GM12872 (cell line): ENCODE measurements at regions not wholly inside any gene's neighbourhood (a gene's known extent, or its start where the extent isn't known, plus 50 kb on each side); places are given as distances from the start of the nearest gene placed in this dataset.

ENCODE experiments used
- CTCF ChIP-seq: IDR thresholded peaks from 3 replicates; pipeline ENCODE4 v1.5.1; 2011; ENCODE audit warnings: low read depth, mild to moderate bottlenecking, low read length, moderate library complexity; ENCODE audit not compliant: insufficient read depth

- TF ChIP-seq CTCF: no peak
These were observed 345.4 kb downstream of the STIM2 start for GRCh38 chr4:27206009-27206408.

DNA sequence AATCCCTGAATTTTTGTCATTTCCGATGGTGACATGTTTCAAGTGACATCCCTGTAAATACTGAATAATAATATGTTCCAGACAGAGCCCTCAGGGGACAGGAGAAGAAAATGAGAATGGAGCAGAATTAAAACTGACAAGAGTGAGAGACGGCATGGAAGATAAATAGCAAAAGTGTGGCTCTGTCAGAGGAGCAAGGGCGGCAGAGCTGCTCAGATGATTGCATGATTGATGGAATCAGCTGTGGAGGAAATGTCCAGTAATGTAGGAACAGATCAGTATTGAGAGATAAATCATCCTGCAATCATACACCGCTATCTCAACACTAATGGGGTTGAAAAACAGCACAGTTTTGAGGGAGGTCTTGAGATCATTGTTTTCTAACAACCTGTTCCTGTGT, 350.3 kb downstream of the STIM2 start:
- TF ChIP-seq CTCF: no peak

DNA sequence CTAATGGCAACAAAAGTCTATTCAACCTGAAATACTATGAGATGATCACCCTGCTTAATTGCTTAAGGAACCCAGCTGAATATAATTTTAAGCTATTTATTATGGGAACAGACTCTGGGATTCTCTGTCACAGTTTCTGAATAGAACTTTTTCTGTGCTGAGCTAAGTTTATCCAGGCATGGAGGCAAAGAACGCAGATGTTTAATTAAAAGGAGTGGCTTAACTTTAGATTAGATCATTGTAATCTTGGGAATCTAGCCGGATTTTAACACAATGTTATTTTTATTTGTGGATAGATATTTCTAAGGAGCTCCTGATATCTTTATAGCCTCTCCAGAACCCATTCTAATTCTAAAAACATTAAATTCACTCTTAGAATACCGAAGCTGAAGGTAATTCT, 353.4 kb downstream of the STIM2 start:
- TF ChIP-seq CTCF: no peak

GRCh38 chr4:27215220-27215826, 354.7 kb downstream of the STIM2 start:
- no peak for TF ChIP-seq CTCF

- no peak for TF ChIP-seq CTCF
These were observed 356.7 kb downstream of the STIM2 start for GRCh38 chr4:27217261-27217769.

GRCh38 chr4:27218013-27218412, 357.4 kb downstream of the STIM2 start:
- no peak for TF ChIP-seq CTCF

DNA sequence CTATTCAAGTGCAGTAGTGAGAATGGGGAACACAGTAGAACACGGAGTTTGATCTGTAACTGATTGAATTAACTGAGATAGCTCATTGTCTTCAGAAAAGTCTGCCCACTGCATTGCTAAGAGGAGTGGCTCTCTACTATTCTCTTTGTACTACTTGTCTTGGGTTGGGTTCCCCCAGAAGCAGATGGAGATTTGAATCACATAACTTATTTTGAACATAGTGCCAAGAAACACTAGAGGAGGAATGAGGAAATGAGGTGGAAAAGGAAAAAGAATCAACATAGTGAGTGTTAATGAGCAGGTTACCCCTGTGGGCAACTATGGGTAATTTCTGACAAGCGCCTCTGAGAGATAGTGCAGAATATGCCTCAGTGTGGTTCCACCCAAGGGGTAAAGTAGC, 362.7 kb downstream of the STIM2 start:
- TF ChIP-seq CTCF: no peak

- no peak for TF ChIP-seq CTCF
These were observed 372.9 kb downstream of the STIM2 start for GRCh38 chr4:27233531-27233930.
